Ascending aorta (tissue), 2 donors: ENCODE measurements at regions not wholly inside any gene's neighbourhood (a gene's known extent, or its start where the extent isn't known, plus 50 kb on each side); places are given as distances from the start of the nearest gene placed in this dataset.

Experiments
- DNase-seq, 2 donors: peaks; one replicate each; pipeline ENCODE4 v3.0.0-alpha.2; 2019; ENCODE audit warnings: low spot score in 2 of 2
- H3K27ac ChIP-seq, 2 donors: fragments of 200-600 bp; sonication (generic); one replicate each; pipeline ENCODE4 v1.5.1; 2016 to 2017; ENCODE audit warnings: mild to moderate bottlenecking in 1 of 2
- H3K27me3 ChIP-seq: fragments of 200-600 bp; sonication (generic); one replicate; pipeline ENCODE4 v1.5.1; 2017
- H3K36me3 ChIP-seq, 2 donors: fragments of 200-600 bp; sonication (generic); one replicate each; pipeline ENCODE4 v1.5.1; 2016
- H3K4me1 ChIP-seq, 2 donors: fragments of 200-600 bp; sonication (generic); one replicate each; pipeline ENCODE4 v1.5.1; 2016 to 2017; ENCODE audit warnings: mild to moderate bottlenecking in 1 of 2
- H3K4me3 ChIP-seq, 2 donors: fragments of 200-600 bp; sonication (generic); one replicate each; pipeline ENCODE4 v1.5.1; 2016 to 2017; ENCODE audit warnings: mild to moderate bottlenecking in 1 of 2
- H3K9me3 ChIP-seq, 2 donors: fragments of 200-600 bp; sonication (generic); one replicate each; pipeline ENCODE4 v1.5.1; 2016
- CTCF ChIP-seq, 3 experiments: fragments of 200-600 bp in 2 of 3; fragments of 450-650 bp in 1 of 3; sonication (generic) in 2 of 3; IDR thresholded peaks; one replicate each; pipeline ENCODE4 v1.5.1; 2016 to 2019; ENCODE audit warnings: antibody characterized with exemption in 3 of 3, mild to moderate bottlenecking in 1 of 3, moderate library complexity in 1 of 3
- intact Hi-C: fragments of 100-400 bp; cut with DNase I; formaldehyde crosslinking; loops from one replicate; pipeline ENCODE4 v1.15.1; 2023

GRCh38 chr14:96949594-96949993 is 152.4 kb downstream of the VRK1 start:
- H3K4me1 ChIP-seq: no peaks in the 10 kb centered on the region
- no peaks in the 10 kb centered on the region for H3K27me3 ChIP-seq
- no peaks in the 10 kb centered on the region for H3K36me3 ChIP-seq
- no peak overlapping the region for H3K4me3 ChIP-seq
- H3K9me3 ChIP-seq: no peaks in the 10 kb centered on the region
- H3K27ac ChIP-seq: no peak overlapping the region
- no peak for DNase-seq
- intact Hi-C loops: no loop called here
- no peak for TF ChIP-seq CTCF (IDR thresholded peaks at IDR 0.05)

- Histone ChIP-seq H3K27ac (no peak overlapping the region), H3K4me3 (no peak overlapping the region), H3K27me3 (no peaks in the 10 kb centered on the region), H3K4me1 (no peaks in the 10 kb centered on the region), H3K36me3 (no peaks in the 10 kb centered on the region), H3K9me3 (no peaks in the 10 kb centered on the region)
- intact Hi-C loops: no loop called here
- no peak for TF ChIP-seq CTCF (IDR thresholded peaks at IDR 0.05)
- no peak for DNase-seq
These were observed 154.3 kb downstream of the VRK1 start for GRCh38 chr14:96951511-96951910.

GRCh38 chr14:96953087-96953874 is 156.1 kb downstream of the VRK1 start:
- Histone ChIP-seq H3K9me3 (no peaks in the 10 kb centered on the region), H3K36me3 (no peaks in the 10 kb centered on the region), H3K4me3 (no peak overlapping the region), H3K27ac (no peak overlapping the region), H3K4me1 (no peaks in the 10 kb centered on the region), H3K27me3 (no peaks in the 10 kb centered on the region)
- DNase-seq: no peak
- TF ChIP-seq CTCF (IDR thresholded peaks at IDR 0.05): no peak
- intact Hi-C loops: no loop called here

- intact Hi-C loops: no loop called here
- no peaks in the 10 kb centered on the region for H3K4me1 ChIP-seq
- no peaks in the 10 kb centered on the region for H3K36me3 ChIP-seq
- H3K4me3 ChIP-seq: no peak overlapping the region
- no peaks in the 10 kb centered on the region for H3K27me3 ChIP-seq
- no peak for DNase-seq
- no peak overlapping the region for H3K27ac ChIP-seq
- no peak for TF ChIP-seq CTCF (IDR thresholded peaks at IDR 0.05)
- H3K9me3 ChIP-seq: no peaks in the 10 kb centered on the region
These were observed 156.6 kb downstream of the VRK1 start for GRCh38 chr14:96953875-96954185.

- no peaks in the 10 kb centered on the region for H3K9me3 ChIP-seq
- intact Hi-C loops: no loop called here
- H3K36me3 ChIP-seq: no peaks in the 10 kb centered on the region
- H3K4me1 ChIP-seq: no peaks in the 10 kb centered on the region
- no peak for DNase-seq
- H3K27me3 ChIP-seq: no peaks in the 10 kb centered on the region
- H3K4me3 ChIP-seq: no peak overlapping the region
- H3K27ac ChIP-seq: no peak overlapping the region
- no peak for TF ChIP-seq CTCF (IDR thresholded peaks at IDR 0.05)
These were observed 159.5 kb downstream of the VRK1 start for GRCh38 chr14:96956464-96957239.
